OCI-LY3 (cell line): ENCODE measurements at regions not wholly inside any gene's neighbourhood (a gene's known extent, or its start where the extent isn't known, plus 50 kb on each side); places are given as distances from the start of the nearest gene placed in this dataset.

Source experiments
- H2AFZ ChIP-seq: fragments of 200-600, 300-600 bp; shearing (Covaris generic); 2 replicates; pipeline ENCODE4 v1.6.0; 2014; ENCODE audit warnings: antibody characterized with exemption, low read depth, low read length
- H3K27ac ChIP-seq: fragments of 200-600, 300-600 bp; sonication (generic); 2 replicates; pipeline ENCODE4 v1.5.1; 2014; ENCODE audit warnings: mild to moderate bottlenecking, low read length, moderate library complexity, mixed read lengths
- H3K27me3 ChIP-seq: fragments of 200-600, 300-600 bp; sonication (generic); 2 replicates; pipeline ENCODE4 v1.6.1; 2014; ENCODE audit warnings: low read depth, low read length, mixed read lengths
- H3K36me3 ChIP-seq: fragments of 200-600, 300-600 bp; sonication (generic); replicated peaks from 2 replicates; pipeline ENCODE3; 2014; ENCODE audit warnings: low read depth, low read length, mixed read lengths
- H3K4me1 ChIP-seq: fragments of 300-600, 200-600 bp; sonication (generic); 2 replicates; pipeline ENCODE4 v1.6.1; 2014; ENCODE audit warnings: low read length, mixed read lengths
- H3K4me2 ChIP-seq: fragments of 200-600, 300-600 bp; sonication (generic); 2 replicates; pipeline ENCODE4 v1.6.1; 2014; ENCODE audit warnings: low read length, mixed read lengths
- H3K4me3 ChIP-seq: fragments of 300-600, 200-600 bp; sonication (generic); 2 replicates; pipeline ENCODE4 v1.5.1; 2014; ENCODE audit warnings: antibody characterized with exemption, mild to moderate bottlenecking, low read length, moderate library complexity
- H3K79me2 ChIP-seq: fragments of 300-600, 200-600 bp; shearing (Covaris generic); 2 replicates; pipeline ENCODE4 v1.6.1; 2014; ENCODE audit warnings: mild to moderate bottlenecking, low read length, mixed read lengths
- H3K9ac ChIP-seq: fragments of 300-600, 200-600 bp; shearing (Covaris generic); 2 replicates; pipeline ENCODE4 v1.6.0; 2014; ENCODE audit warnings: mild to moderate bottlenecking, low read length, moderate library complexity
- H3K9me3 ChIP-seq: fragments of 200-600, 300-600 bp; shearing (Covaris generic); 2 replicates; pipeline ENCODE4 v1.6.1; 2014; ENCODE audit warnings: low read length, mixed read lengths; ENCODE audit not compliant: insufficient read depth
- H4K20me1 ChIP-seq: fragments of 200-600, 300-600 bp; sonication (generic); 2 replicates; pipeline ENCODE4 v1.6.1; 2016; ENCODE audit warnings: low read length, mixed read lengths; ENCODE audit not compliant: insufficient read depth
- CTCF ChIP-seq: fragments of 200-600, 300-600 bp; sonication (generic); IDR thresholded peaks from 2 replicates; pipeline ENCODE4 v1.5.1; 2014; ENCODE audit warnings: antibody characterized with exemption, low read length, low read depth
- EZH2phosphoT487 ChIP-seq: fragments of 200-600 bp; shearing (Covaris generic); IDR thresholded peaks from 2 replicates; pipeline ENCODE4 v1.6.1; 2018; ENCODE audit warnings: antibody characterized with exemption, mixed run types, low read depth

- Histone ChIP-seq H3K9me3 (no peaks in the 10 kb centered on the region), H4K20me1 (no peaks in the 10 kb centered on the region), H3K36me3 (no peaks in the 10 kb centered on the region), H3K4me1 (peaks cover 19% of the 10 kb centered on the region), H3K27ac (no peak overlapping the region), H3K79me2 (no peaks in the 10 kb centered on the region), H3K4me3 (no peak overlapping the region), H3K9ac (no peak overlapping the region), H3K4me2 (no peak overlapping the region), H2AFZ (no peak overlapping the region), H3K27me3 (no peaks in the 10 kb centered on the region)
- no peak for TF ChIP-seq CTCF
- TF ChIP-seq EZH2phosphoT487 = no peak
Observed at GRCh38 chrX:40149286-40150175, 51.8 kb upstream of the BCOR start.

- Histone ChIP-seq H3K9me3 (no peaks in the 10 kb centered on the region), H3K4me1 (peaks cover 19% of the 10 kb centered on the region), H4K20me1 (no peaks in the 10 kb centered on the region), H3K4me2 (no peak overlapping the region), H2AFZ (no peak overlapping the region), H3K4me3 (no peak overlapping the region), H3K36me3 (no peaks in the 10 kb centered on the region), H3K79me2 (no peaks in the 10 kb centered on the region), H3K9ac (no peak overlapping the region), H3K27ac (no peak overlapping the region), H3K27me3 (no peaks in the 10 kb centered on the region)
- TF ChIP-seq EZH2phosphoT487 (no peak), CTCF (no peak)
Observed at GRCh38 chrX:40148385-40149285, 50.9 kb upstream of the BCOR start.

- Histone ChIP-seq H3K79me2 (no peaks in the 10 kb centered on the region), H2AFZ (no peak overlapping the region), H4K20me1 (no peaks in the 10 kb centered on the region), H3K9me3 (no peaks in the 10 kb centered on the region), H3K27me3 (no peaks in the 10 kb centered on the region), H3K27ac (no peak overlapping the region), H3K9ac (no peak overlapping the region), H3K36me3 (no peaks in the 10 kb centered on the region), H3K4me3 (no peak overlapping the region), H3K4me1 (peaks cover 19% of the 10 kb centered on the region), H3K4me2 (no peak overlapping the region)
- TF ChIP-seq EZH2phosphoT487 (no peak), CTCF (no peak)
Observed at GRCh38 chrX:40147971-40148370, 50.2 kb upstream of the BCOR start.
